ENCODE measurements at regions not wholly inside any gene's neighbourhood (a gene's known extent, or its start where the extent isn't known, plus 50 kb on each side); places are given as distances from the start of the nearest gene placed in this dataset.

DNA sequence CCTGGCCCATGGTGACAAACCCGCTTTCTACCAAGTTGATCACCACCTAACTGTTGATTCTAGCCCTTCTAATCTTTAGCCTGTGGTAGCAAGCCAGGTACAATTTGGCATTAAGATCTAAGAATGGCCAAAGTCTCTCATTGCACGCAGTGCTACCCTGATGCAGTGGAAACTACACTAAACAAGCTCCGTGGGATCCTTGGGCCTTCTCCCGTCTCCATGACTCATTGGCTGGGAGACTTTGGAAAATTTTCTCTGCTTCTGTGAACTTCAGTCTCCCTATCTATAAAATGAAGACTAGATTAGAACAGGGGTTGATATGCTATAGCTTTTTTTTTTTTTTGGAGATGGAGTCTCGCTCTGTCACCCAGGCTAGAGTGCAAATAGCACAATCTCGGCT, 223.0 kb downstream of the TSHZ3 start:
- Histone ChIP-seq H3K9me3 (ENCODE audit: control insufficient read depth in 1 of 2, low read length in 2 of 2) (no peaks in the 10 kb centered on the region), H3K9ac (ENCODE audit: low read depth in 1 of 2, low read length in 2 of 2) (no peak overlapping the region), H3K4me3 (ENCODE audit: low read depth in 1 of 2, low read length in 2 of 2) (no peak overlapping the region), H3K36me3 (ENCODE audit: control insufficient read depth in 1 of 2, insufficient read depth in 2 of 2, low read length in 2 of 2) (no peaks in the 10 kb centered on the region), H3K27me3 (ENCODE audit: control insufficient read depth in 1 of 2, insufficient read depth in 2 of 2, low read length in 2 of 2) (no peaks in the 10 kb centered on the region), H3K4me1 (ENCODE audit: control insufficient read depth in 1 of 2, insufficient read depth in 2 of 2, low read length in 2 of 2) (no peaks in the 10 kb centered on the region), H3K27ac (ENCODE audit: low read depth, low read length) (no peak overlapping the region)

- Histone ChIP-seq H3K27me3 (ENCODE audit: control insufficient read depth in 1 of 2, insufficient read depth in 2 of 2, low read length in 2 of 2) (no peaks in the 10 kb centered on the region), H3K4me1 (ENCODE audit: control insufficient read depth in 1 of 2, insufficient read depth in 2 of 2, low read length in 2 of 2) (no peaks in the 10 kb centered on the region), H3K9ac (ENCODE audit: low read depth in 1 of 2, low read length in 2 of 2) (no peak overlapping the region), H3K27ac (ENCODE audit: low read depth, low read length) (no peak overlapping the region), H3K36me3 (ENCODE audit: control insufficient read depth in 1 of 2, insufficient read depth in 2 of 2, low read length in 2 of 2) (no peaks in the 10 kb centered on the region), H3K9me3 (ENCODE audit: control insufficient read depth in 1 of 2, low read length in 2 of 2) (no peaks in the 10 kb centered on the region), H3K4me3 (ENCODE audit: low read depth in 1 of 2, low read length in 2 of 2) (no peak overlapping the region)
These were observed 224.2 kb downstream of the TSHZ3 start for GRCh38 chr19:31125071-31125470.

- no peaks in the 10 kb centered on the region for H3K4me1 ChIP-seq (ENCODE audit: control insufficient read depth in 1 of 2, insufficient read depth in 2 of 2, low read length in 2 of 2)
- no peak overlapping the region for H3K9ac ChIP-seq (ENCODE audit: low read depth in 1 of 2, low read length in 2 of 2)
- no peaks in the 10 kb centered on the region for H3K9me3 ChIP-seq (ENCODE audit: control insufficient read depth in 1 of 2, low read length in 2 of 2)
- no peaks in the 10 kb centered on the region for H3K27me3 ChIP-seq (ENCODE audit: control insufficient read depth in 1 of 2, insufficient read depth in 2 of 2, low read length in 2 of 2)
- no peaks in the 10 kb centered on the region for H3K36me3 ChIP-seq (ENCODE audit: control insufficient read depth in 1 of 2, insufficient read depth in 2 of 2, low read length in 2 of 2)
- no peak overlapping the region for H3K4me3 ChIP-seq (ENCODE audit: low read depth in 1 of 2, low read length in 2 of 2)
- H3K27ac ChIP-seq (ENCODE audit: low read depth, low read length), result no peak overlapping the region
These were observed 227.7 kb downstream of the TSHZ3 start for GRCh38 chr19:31121501-31121900.

DNA sequence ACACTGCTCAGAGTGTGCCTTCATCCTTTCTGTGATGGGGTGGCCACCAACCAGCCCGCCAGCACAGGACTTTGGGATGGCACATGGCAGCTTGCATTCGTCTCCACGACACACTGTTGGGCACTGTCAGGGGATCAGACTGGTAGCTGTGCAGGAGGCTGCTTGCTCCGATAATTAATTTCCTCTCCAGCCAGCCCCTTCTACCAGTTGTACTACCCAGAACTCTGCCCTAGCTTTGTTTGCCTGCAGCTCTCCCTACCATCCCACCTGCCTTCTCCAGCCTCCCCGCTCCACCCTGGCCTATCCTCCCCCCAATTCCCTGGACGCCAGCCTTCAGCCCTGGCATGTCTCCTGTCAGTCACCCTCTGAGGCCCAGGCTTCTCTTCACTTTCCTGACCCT, 228.3 kb downstream of the TSHZ3 start:
- Histone ChIP-seq H3K36me3 (ENCODE audit: control insufficient read depth in 1 of 2, insufficient read depth in 2 of 2, low read length in 2 of 2) (no peaks in the 10 kb centered on the region), H3K9ac (ENCODE audit: low read depth in 1 of 2, low read length in 2 of 2) (no peak overlapping the region), H3K9me3 (ENCODE audit: control insufficient read depth in 1 of 2, low read length in 2 of 2) (no peaks in the 10 kb centered on the region), H3K27ac (ENCODE audit: low read depth, low read length) (no peak overlapping the region), H3K4me3 (ENCODE audit: low read depth in 1 of 2, low read length in 2 of 2) (no peak overlapping the region), H3K4me1 (ENCODE audit: control insufficient read depth in 1 of 2, insufficient read depth in 2 of 2, low read length in 2 of 2) (no peaks in the 10 kb centered on the region), H3K27me3 (ENCODE audit: control insufficient read depth in 1 of 2, insufficient read depth in 2 of 2, low read length in 2 of 2) (no peaks in the 10 kb centered on the region)

DNA sequence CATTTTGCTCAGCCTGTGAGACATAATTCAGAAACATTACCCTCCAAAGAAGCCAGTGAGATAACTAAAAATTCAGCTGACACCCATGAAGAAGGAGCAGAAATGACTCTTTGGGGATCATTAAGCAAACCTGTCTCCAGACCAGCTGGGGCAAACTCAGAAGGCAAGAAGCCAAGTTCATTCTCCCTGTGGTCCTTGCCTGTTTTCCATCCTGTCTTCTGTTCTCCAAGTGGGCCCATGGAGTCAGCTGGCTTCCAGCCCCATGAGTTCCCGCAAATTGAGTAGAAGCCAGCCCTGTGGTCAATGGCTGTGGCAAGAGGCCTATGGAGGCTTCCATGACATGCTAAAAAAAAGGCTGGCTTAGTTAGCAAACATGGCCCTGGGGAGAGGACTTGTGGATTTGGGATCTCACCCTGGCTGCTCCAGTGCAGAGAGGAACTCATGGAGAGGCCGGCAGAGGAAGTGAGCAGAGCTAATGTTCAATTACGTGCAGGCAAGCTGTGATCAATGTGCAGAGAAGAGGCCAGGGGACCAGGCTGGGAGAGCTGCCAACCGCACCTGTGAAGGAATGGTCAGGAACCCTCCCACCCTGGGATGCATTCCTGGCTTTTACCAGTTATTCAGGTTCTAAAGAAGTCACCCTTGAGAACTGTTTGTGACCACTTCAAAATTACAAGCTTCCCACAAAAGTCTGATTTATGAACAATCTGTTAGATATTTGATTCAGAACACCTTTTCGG, 229.1 kb downstream of the TSHZ3 start:
- H3K9ac ChIP-seq (ENCODE audit: low read depth in 1 of 2, low read length in 2 of 2), result no peak overlapping the region
- no peaks in the 10 kb centered on the region for H3K9me3 ChIP-seq (ENCODE audit: control insufficient read depth in 1 of 2, low read length in 2 of 2)
- H3K4me1 ChIP-seq (ENCODE audit: control insufficient read depth in 1 of 2, insufficient read depth in 2 of 2, low read length in 2 of 2), result no peaks in the 10 kb centered on the region
- no peak overlapping the region for H3K27ac ChIP-seq (ENCODE audit: low read depth, low read length)
- no peak overlapping the region for H3K4me3 ChIP-seq (ENCODE audit: low read depth in 1 of 2, low read length in 2 of 2)
- H3K27me3 ChIP-seq (ENCODE audit: control insufficient read depth in 1 of 2, insufficient read depth in 2 of 2, low read length in 2 of 2), result no peaks in the 10 kb centered on the region
- H3K36me3 ChIP-seq (ENCODE audit: control insufficient read depth in 1 of 2, insufficient read depth in 2 of 2, low read length in 2 of 2), result no peaks in the 10 kb centered on the region

DNA sequence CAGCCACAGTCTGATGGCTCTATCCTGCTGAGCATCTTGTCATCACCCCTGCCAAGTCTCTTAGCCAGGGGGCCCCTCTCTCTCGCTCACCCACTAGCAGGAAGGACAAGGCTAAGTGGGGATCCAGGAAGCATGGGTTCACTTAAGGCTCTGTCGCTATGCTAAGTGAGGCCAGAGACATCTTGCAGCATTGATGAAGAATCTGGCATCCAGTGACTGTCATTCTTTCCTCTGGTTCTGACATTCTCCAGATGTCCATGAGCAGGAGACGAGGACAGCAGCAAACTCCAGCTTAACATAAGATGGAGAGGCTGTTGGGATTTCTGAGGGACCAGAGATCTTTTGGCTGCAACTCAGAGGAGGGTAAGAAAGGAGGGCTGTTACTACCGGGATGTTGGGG, 230.2 kb downstream of the TSHZ3 start:
- Histone ChIP-seq H3K36me3 (ENCODE audit: control insufficient read depth in 1 of 2, insufficient read depth in 2 of 2, low read length in 2 of 2) (no peaks in the 10 kb centered on the region), H3K27me3 (ENCODE audit: control insufficient read depth in 1 of 2, insufficient read depth in 2 of 2, low read length in 2 of 2) (no peaks in the 10 kb centered on the region), H3K9me3 (ENCODE audit: control insufficient read depth in 1 of 2, low read length in 2 of 2) (no peaks in the 10 kb centered on the region), H3K9ac (ENCODE audit: low read depth in 1 of 2, low read length in 2 of 2) (no peak overlapping the region), H3K27ac (ENCODE audit: low read depth, low read length) (no peak overlapping the region), H3K4me1 (ENCODE audit: control insufficient read depth in 1 of 2, insufficient read depth in 2 of 2, low read length in 2 of 2) (no peaks in the 10 kb centered on the region), H3K4me3 (ENCODE audit: low read depth in 1 of 2, low read length in 2 of 2) (no peak overlapping the region)

DNA sequence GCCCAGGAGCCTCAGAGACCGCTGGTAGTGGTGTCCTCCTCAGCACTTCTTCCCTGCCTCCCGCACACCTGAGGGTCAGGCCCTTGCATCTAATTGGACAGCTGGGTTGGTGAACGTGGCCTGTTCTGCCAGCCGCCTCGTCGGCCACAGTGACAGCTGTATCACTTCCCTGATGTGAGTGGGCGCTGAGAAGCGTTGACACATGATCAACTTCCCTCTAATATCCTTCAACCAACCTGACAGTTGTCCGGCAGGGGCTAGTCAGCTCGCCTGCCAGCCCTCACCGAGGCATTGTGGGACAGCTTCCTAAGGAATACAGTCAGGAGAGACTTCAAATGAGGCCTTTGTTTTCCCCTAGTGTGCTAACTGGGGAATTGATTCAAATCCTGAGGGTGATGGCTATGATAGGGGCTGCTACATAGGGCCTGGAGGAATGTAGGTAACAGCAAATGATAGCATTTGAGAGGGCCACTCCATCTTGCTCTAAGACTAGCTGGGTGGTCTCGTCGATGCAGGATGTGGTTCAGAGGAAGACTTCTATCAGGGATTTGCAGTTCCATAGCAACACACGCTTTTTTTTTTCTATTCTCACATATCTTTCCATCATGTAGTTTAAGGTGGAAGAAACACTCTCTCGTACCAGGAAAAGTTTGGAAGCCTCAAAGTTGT, 230.8 kb downstream of the TSHZ3 start:
- no peak overlapping the region for H3K4me3 ChIP-seq (ENCODE audit: low read depth in 1 of 2, low read length in 2 of 2)
- no peaks in the 10 kb centered on the region for H3K4me1 ChIP-seq (ENCODE audit: control insufficient read depth in 1 of 2, insufficient read depth in 2 of 2, low read length in 2 of 2)
- H3K9me3 ChIP-seq (ENCODE audit: control insufficient read depth in 1 of 2, low read length in 2 of 2), result no peaks in the 10 kb centered on the region
- no peaks in the 10 kb centered on the region for H3K36me3 ChIP-seq (ENCODE audit: control insufficient read depth in 1 of 2, insufficient read depth in 2 of 2, low read length in 2 of 2)
- no peak overlapping the region for H3K9ac ChIP-seq (ENCODE audit: low read depth in 1 of 2, low read length in 2 of 2)
- H3K27me3 ChIP-seq (ENCODE audit: control insufficient read depth in 1 of 2, insufficient read depth in 2 of 2, low read length in 2 of 2), result no peaks in the 10 kb centered on the region
- no peak overlapping the region for H3K27ac ChIP-seq (ENCODE audit: low read depth, low read length)

DNA sequence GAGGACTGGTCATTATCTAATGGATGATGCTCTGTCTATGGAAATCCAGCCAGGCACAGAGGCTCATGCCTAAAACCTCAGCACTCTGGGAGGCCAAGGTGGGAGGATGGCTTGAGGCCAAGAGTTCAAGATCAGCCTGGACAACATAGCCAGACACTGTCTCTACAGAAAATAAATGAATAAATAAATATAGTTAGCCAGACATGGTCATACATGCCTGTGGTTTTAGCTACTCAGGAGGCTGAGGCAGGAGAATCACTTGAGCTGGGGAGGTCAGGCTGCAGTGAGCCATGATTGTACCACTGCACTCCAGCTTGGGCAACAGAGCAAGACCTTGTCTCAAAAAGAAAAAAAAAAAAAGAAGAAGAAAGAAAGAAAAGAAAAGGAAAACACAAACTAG, 234.7 kb downstream of the TSHZ3 start:
- no peaks in the 10 kb centered on the region for H3K4me1 ChIP-seq (ENCODE audit: control insufficient read depth in 1 of 2, insufficient read depth in 2 of 2, low read length in 2 of 2)
- no peaks in the 10 kb centered on the region for H3K36me3 ChIP-seq (ENCODE audit: control insufficient read depth in 1 of 2, insufficient read depth in 2 of 2, low read length in 2 of 2)
- no peaks in the 10 kb centered on the region for H3K9me3 ChIP-seq (ENCODE audit: control insufficient read depth in 1 of 2, low read length in 2 of 2)
- H3K27ac ChIP-seq (ENCODE audit: low read depth, low read length), result no peak overlapping the region
- H3K4me3 ChIP-seq (ENCODE audit: low read depth in 1 of 2, low read length in 2 of 2), result no peak overlapping the region
- H3K27me3 ChIP-seq (ENCODE audit: control insufficient read depth in 1 of 2, insufficient read depth in 2 of 2, low read length in 2 of 2), result no peaks in the 10 kb centered on the region
- H3K9ac ChIP-seq (ENCODE audit: low read depth in 1 of 2, low read length in 2 of 2), result no peak overlapping the region

GRCh38 chr19:31113293-31113692, 235.9 kb downstream of the TSHZ3 start:
- Histone ChIP-seq H3K4me1 (ENCODE audit: control insufficient read depth in 1 of 2, insufficient read depth in 2 of 2, low read length in 2 of 2) (no peaks in the 10 kb centered on the region), H3K27ac (ENCODE audit: low read depth, low read length) (no peak overlapping the region), H3K9me3 (ENCODE audit: control insufficient read depth in 1 of 2, low read length in 2 of 2) (no peaks in the 10 kb centered on the region), H3K36me3 (ENCODE audit: control insufficient read depth in 1 of 2, insufficient read depth in 2 of 2, low read length in 2 of 2) (no peaks in the 10 kb centered on the region), H3K9ac (ENCODE audit: low read depth in 1 of 2, low read length in 2 of 2) (no peak overlapping the region), H3K27me3 (ENCODE audit: control insufficient read depth in 1 of 2, insufficient read depth in 2 of 2, low read length in 2 of 2) (no peaks in the 10 kb centered on the region), H3K4me3 (ENCODE audit: low read depth in 1 of 2, low read length in 2 of 2) (no peak overlapping the region)

DNA sequence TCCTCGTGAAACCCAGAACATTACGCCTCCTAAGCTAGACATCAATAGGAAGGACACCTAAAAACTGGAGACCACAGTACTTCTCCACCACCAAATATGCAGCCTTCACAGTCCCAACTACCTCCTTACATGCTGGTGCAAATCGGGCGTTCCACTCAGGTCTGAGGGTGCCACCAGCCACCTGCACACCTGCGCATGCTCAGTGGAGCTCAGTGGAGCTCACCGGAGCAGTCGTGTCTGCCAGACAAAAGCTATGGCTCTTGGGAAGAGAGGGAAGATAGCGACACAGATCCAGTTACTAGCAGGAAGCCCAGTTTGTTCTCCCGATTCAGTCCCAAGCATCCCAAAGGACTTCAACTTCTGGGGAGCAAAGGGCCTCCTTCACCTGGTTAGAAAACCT, 237.1 kb downstream of the TSHZ3 start:
- Histone ChIP-seq H3K9me3 (ENCODE audit: control insufficient read depth in 1 of 2, low read length in 2 of 2) (no peaks in the 10 kb centered on the region), H3K9ac (ENCODE audit: low read depth in 1 of 2, low read length in 2 of 2) (no peak overlapping the region), H3K36me3 (ENCODE audit: control insufficient read depth in 1 of 2, insufficient read depth in 2 of 2, low read length in 2 of 2) (no peaks in the 10 kb centered on the region), H3K4me1 (ENCODE audit: control insufficient read depth in 1 of 2, insufficient read depth in 2 of 2, low read length in 2 of 2) (no peaks in the 10 kb centered on the region), H3K27ac (ENCODE audit: low read depth, low read length) (no peak overlapping the region), H3K4me3 (ENCODE audit: low read depth in 1 of 2, low read length in 2 of 2) (no peak overlapping the region), H3K27me3 (ENCODE audit: control insufficient read depth in 1 of 2, insufficient read depth in 2 of 2, low read length in 2 of 2) (no peaks in the 10 kb centered on the region)
